ENCODE measurements at regions not wholly inside any gene's neighbourhood (a gene's known extent, or its start where the extent isn't known, plus 50 kb on each side); places are given as distances from the start of the nearest gene placed in this dataset.
"Not testable (repeated sequence)": the region's sequence is repeated elsewhere in the genome, so short reads cannot be mapped to it uniquely, and the experiment has no call there.

DNA sequence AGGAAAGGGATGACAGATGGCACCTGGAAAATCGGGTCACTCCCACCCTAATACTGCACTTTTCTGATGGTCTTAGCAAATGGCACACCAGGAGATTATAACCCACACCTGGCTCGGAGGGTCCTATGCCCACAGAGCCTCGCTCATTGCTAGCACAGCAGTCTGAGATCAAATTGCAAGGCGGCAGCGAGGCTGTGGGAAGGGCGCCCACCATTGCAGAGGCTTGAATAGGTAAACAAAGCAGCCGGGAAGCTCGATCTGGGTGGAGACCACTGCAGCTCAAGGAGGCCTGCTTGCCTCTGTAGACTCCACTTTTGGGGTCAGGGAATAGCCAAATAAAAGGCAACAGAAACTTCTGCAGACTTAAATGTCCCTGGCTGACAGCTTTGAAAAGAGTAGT, 622.7 kb upstream of the ZNF804A start:
- not testable (repeated sequence) for TF ChIP-seq EP300 (conservative IDR thresholded peaks at IDR 0.05; ENCODE audit: poor library complexity, severe bottlenecking); EZH2 (IDR thresholded peaks at IDR 0.05; ENCODE audit: borderline replicate concordance, insufficient read depth, low read length, poor library complexity, severe bottlenecking); MXI1 (conservative IDR thresholded peaks at IDR 0.05; ENCODE audit: poor library complexity, severe bottlenecking); POLR2AphosphoS5 (IDR thresholded peaks at IDR 0.05); TAF1 (IDR thresholded peaks at IDR 0.05; ENCODE audit: low read depth); RAD21 (conservative IDR thresholded peaks at IDR 0.05); SMC3 (conservative IDR thresholded peaks at IDR 0.05; ENCODE audit: poor library complexity)
- TF ChIP-seq, protein P1, sequence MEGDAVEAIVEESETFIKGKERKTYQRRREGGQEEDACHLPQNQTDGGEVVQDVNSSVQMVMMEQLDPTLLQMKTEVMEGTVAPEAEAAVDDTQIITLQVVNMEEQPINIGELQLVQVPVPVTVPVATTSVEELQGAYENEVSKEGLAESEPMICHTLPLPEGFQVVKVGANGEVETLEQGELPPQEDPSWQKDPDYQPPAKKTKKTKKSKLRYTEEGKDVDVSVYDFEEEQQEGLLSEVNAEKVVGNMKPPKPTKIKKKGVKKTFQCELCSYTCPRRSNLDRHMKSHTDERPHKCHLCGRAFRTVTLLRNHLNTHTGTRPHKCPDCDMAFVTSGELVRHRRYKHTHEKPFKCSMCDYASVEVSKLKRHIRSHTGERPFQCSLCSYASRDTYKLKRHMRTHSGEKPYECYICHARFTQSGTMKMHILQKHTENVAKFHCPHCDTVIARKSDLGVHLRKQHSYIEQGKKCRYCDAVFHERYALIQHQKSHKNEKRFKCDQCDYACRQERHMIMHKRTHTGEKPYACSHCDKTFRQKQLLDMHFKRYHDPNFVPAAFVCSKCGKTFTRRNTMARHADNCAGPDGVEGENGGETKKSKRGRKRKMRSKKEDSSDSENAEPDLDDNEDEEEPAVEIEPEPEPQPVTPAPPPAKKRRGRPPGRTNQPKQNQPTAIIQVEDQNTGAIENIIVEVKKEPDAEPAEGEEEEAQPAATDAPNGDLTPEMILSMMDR (IDR thresholded peaks at IDR 0.05; ENCODE audit: poor library complexity, severe bottlenecking), result not testable (repeated sequence)
- TF ChIP-seq, protein P2, sequence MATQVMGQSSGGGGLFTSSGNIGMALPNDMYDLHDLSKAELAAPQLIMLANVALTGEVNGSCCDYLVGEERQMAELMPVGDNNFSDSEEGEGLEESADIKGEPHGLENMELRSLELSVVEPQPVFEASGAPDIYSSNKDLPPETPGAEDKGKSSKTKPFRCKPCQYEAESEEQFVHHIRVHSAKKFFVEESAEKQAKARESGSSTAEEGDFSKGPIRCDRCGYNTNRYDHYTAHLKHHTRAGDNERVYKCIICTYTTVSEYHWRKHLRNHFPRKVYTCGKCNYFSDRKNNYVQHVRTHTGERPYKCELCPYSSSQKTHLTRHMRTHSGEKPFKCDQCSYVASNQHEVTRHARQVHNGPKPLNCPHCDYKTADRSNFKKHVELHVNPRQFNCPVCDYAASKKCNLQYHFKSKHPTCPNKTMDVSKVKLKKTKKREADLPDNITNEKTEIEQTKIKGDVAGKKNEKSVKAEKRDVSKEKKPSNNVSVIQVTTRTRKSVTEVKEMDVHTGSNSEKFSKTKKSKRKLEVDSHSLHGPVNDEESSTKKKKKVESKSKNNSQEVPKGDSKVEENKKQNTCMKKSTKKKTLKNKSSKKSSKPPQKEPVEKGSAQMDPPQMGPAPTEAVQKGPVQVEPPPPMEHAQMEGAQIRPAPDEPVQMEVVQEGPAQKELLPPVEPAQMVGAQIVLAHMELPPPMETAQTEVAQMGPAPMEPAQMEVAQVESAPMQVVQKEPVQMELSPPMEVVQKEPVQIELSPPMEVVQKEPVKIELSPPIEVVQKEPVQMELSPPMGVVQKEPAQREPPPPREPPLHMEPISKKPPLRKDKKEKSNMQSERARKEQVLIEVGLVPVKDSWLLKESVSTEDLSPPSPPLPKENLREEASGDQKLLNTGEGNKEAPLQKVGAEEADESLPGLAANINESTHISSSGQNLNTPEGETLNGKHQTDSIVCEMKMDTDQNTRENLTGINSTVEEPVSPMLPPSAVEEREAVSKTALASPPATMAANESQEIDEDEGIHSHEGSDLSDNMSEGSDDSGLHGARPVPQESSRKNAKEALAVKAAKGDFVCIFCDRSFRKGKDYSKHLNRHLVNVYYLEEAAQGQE (IDR thresholded peaks at IDR 0.05; ENCODE audit: borderline replicate concordance), result not testable (repeated sequence)
